A673 (cell line): ENCODE measurements at regions not wholly inside any gene's neighbourhood (a gene's known extent, or its start where the extent isn't known, plus 50 kb on each side); places are given as distances from the start of the nearest gene placed in this dataset.
A peak's percentile ranks its signal among the peaks of the same experiment; 100 is the strongest.

ENCODE experiments used
- BruUV-seq: library from RNA; stranded (reverse); fragments of 400-500 nt; replicated peaks from 2 replicates; lab custom pipeline; 2021; lab: Mats Ljungman, UMichigan
- CTCF ChIA-PET: fragments of 300-600 bp; sonication (Branson Sonifier 250); formaldehyde crosslinking; loops from one replicate; lab custom pipeline; 2022; ENCODE audit warnings: antibody characterized with exemption; lab: Charles Lee
- POLR2A ChIA-PET: fragments of 300-600 bp; sonication (Branson Sonifier 250); formaldehyde crosslinking; loops from one replicate; lab custom pipeline; 2022; ENCODE audit warnings: antibody characterized with exemption; ENCODE audit not compliant: low non-redundant PET; lab: Charles Lee
- DNase-seq: peaks from one replicate; pipeline ENCODE4 v3.0.0-alpha.2; 2015; ENCODE audit warnings: low spot score
- H3K27ac ChIP-seq: fragments of 200-600 bp; sonication (generic); 2 replicates; pipeline ENCODE4 v1.5.1; 2016; ENCODE audit warnings: mixed run types, low read depth, mild to moderate bottlenecking, mixed read lengths, antibody characterized with exemption, low read length; ENCODE audit not compliant: poor library complexity, severe bottlenecking
- H3K27me3 ChIP-seq: fragments of 200-600 bp; sonication (generic); replicated peaks from 2 replicates; pipeline ENCODE4 v1.6.1; 2017; ENCODE audit warnings: mixed run types, low read depth, mild to moderate bottlenecking, mixed read lengths, antibody characterized with exemption, low read length; ENCODE audit not compliant: insufficient read depth, poor library complexity
- H3K36me3 ChIP-seq: fragments of 200-600 bp; sonication (generic); 2 replicates; pipeline ENCODE4 v1.6.1; 2016; ENCODE audit warnings: mixed run types, mild to moderate bottlenecking, mixed read lengths, antibody characterized with exemption, low read length; ENCODE audit not compliant: insufficient read depth, poor library complexity, severe bottlenecking
- H3K4me1 ChIP-seq: fragments of 200-600 bp; sonication (generic); 2 replicates; pipeline ENCODE4 v1.6.1; 2017; ENCODE audit warnings: mixed run types, mild to moderate bottlenecking, mixed read lengths, antibody characterized with exemption, low read length; ENCODE audit not compliant: insufficient read depth, poor library complexity, severe bottlenecking
- H3K4me3 ChIP-seq: fragments of 200-600 bp; sonication (generic); 2 replicates; pipeline ENCODE4 v1.5.1; 2016; ENCODE audit warnings: low read depth, mixed run types, mild to moderate bottlenecking, mixed read lengths, low read length; ENCODE audit not compliant: poor library complexity, severe bottlenecking
- H3K9me3 ChIP-seq: fragments of 200-600 bp; sonication (generic); 2 replicates; pipeline ENCODE4 v1.6.1; 2016; ENCODE audit warnings: mixed run types, low read depth, mild to moderate bottlenecking, mixed read lengths, antibody characterized with exemption, low read length; ENCODE audit not compliant: poor library complexity, severe bottlenecking
- EZH2 ChIP-seq: fragments of 200-600 bp; sonication (generic); IDR thresholded peaks from 2 replicates; pipeline ENCODE4 v1.6.1; 2017; ENCODE audit warnings: borderline replicate concordance, low read depth, mild to moderate bottlenecking, mixed read lengths, antibody characterized with exemption, low read length; ENCODE audit not compliant: poor library complexity, severe bottlenecking
- intact Hi-C: fragments of 100-400 bp; cut with micrococcal nuclease; formaldehyde crosslinking; loops from one replicate; pipeline ENCODE4 v1.10.0; 2022; ENCODE audit not compliant: unreplicated experiment
- TF ChIP-seq, protein P1 (sequence below): fragments of 300-800, 200-600 bp; sonication (generic); conservative IDR thresholded peaks from 2 replicates; pipeline ENCODE4 v1.5.1; 2017; ENCODE audit warnings: low read depth, mild to moderate bottlenecking, antibody characterized with exemption, low read length, moderate library complexity, mixed read lengths

DNA sequence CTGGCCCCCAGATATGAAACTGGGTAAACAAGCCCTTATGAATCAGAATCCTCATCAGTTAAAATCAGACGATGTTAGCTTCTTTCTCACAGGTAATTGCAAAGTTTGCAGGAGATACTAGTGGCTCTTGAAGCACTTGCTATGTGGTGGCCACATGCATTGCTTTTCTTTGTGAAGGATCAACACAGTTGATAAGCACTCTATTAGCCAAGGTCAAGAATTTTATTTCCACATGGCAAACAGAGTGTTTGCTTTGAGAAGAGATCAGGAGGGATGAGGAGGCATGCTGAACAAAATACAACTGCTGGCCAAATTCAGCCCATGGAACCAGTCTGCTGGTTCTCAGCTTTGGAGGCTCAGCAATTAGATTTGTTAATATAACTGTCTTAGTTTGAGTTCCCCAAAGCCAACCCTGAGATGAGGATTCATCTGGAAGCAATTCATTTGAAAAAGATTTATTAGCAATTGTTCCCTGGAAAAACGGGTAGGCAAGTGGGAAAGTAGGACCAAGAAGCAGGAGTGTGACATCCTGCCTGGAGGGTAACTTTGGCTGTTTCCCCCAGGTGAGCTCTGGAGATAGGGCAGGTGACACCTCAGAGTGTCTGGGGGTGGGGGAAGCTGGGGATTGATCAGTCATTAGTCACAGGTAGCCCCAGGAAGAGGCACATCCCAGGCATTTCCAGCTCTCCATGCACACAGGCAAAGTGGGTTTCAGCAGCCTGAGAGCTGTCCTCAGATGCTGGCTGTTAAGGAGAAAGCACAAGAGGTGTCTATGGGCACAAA is 180.3 kb downstream of the ABHD5 start:
- POLR2A ChIA-PET: no interaction called here
- Histone ChIP-seq H3K36me3 (no peaks in the 10 kb centered on the region), H3K9me3 (no peaks in the 10 kb centered on the region), H3K4me1 (no peaks in the 10 kb centered on the region), H3K27ac (no peak overlapping the region), H3K4me3 (no peak overlapping the region), H3K27me3 (no peaks in the 10 kb centered on the region)
- TF ChIP-seq EZH2: no peak
- TF ChIP-seq, protein P1, sequence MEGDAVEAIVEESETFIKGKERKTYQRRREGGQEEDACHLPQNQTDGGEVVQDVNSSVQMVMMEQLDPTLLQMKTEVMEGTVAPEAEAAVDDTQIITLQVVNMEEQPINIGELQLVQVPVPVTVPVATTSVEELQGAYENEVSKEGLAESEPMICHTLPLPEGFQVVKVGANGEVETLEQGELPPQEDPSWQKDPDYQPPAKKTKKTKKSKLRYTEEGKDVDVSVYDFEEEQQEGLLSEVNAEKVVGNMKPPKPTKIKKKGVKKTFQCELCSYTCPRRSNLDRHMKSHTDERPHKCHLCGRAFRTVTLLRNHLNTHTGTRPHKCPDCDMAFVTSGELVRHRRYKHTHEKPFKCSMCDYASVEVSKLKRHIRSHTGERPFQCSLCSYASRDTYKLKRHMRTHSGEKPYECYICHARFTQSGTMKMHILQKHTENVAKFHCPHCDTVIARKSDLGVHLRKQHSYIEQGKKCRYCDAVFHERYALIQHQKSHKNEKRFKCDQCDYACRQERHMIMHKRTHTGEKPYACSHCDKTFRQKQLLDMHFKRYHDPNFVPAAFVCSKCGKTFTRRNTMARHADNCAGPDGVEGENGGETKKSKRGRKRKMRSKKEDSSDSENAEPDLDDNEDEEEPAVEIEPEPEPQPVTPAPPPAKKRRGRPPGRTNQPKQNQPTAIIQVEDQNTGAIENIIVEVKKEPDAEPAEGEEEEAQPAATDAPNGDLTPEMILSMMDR: no peak
- DNase-seq: no peak
- CTCF ChIA-PET: interaction anchor here (1.0 kb wide), 1 partner anchor 16 kb away, joined by 4 read pairs; no protein-coding TSS in a partner anchor
- no TSS peak for BruUV-seq
- intact Hi-C loops: no loop called here

DNA sequence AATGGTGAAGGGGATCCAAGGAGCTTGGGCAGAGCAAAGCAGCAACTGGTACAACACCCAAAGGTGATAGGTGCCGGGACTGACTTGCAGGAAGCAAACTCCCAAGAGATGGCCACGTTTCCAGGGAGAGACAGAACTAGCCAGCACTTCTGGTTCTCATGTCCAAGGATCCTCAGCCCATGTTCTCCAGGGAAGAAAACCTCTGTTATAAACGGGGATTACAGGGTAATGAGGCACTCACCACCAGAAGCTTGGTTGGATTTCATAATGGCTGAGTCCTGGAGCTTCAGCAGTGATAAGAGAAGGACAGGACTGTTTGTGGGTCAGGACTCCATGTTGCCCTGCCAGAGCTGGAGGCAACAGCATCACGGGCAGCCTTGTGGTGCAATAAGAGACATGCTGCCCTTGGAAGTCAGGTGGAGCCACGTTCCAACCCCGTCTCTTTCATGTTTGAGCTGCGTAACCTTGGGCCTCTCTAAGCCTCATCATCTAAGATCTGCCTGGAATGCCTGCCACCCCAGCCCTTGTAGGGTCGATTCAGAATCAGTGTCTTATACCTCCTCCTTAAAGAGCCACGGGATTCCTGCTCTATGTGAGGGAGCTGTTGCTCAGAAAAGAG is 181.0 kb downstream of the ABHD5 start:
- CTCF ChIA-PET: no interaction called here
- intact Hi-C loops: no loop called here
- Histone ChIP-seq H3K4me3 (no peak overlapping the region), H3K27me3 (no peaks in the 10 kb centered on the region), H3K36me3 (no peaks in the 10 kb centered on the region), H3K4me1 (no peaks in the 10 kb centered on the region), H3K27ac (no peak overlapping the region), H3K9me3 (no peaks in the 10 kb centered on the region)
- POLR2A ChIA-PET: no interaction called here
- no TSS peak for BruUV-seq
- TF ChIP-seq EZH2: no peak
- TF ChIP-seq, protein P1: no peak
- DNase-seq: no peak

DNA sequence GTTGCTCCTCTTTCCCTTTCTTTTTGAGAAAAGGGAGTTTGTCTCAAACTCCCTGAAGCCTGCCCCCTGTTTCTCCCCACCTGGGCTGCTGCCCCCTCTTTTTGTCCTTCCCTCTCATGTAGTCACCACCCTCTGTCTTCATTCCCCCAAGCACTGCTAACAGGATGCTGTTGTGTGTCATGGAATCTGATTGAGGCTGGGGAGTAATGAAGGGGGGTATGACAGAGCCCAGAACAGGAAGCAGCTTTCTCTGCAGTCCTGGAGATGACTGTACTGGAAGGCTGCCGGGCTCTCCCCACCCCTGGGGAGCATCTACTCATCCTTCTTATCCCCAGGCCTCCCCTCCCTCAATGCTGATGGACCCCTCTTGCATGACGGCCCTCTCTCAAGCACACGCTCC is 181.6 kb downstream of the ABHD5 start:
- CTCF ChIA-PET: no interaction called here
- intact Hi-C loops: no loop called here

More for the DNA sequence above, 181.6 kb downstream of the ABHD5 start:
- Histone ChIP-seq H3K27me3 (no peaks in the 10 kb centered on the region), H3K4me3 (no peak overlapping the region), H3K36me3 (no peaks in the 10 kb centered on the region), H3K27ac (peak overlapping the region; percentile 2), H3K9me3 (no peaks in the 10 kb centered on the region), H3K4me1 (no peaks in the 10 kb centered on the region)
- POLR2A ChIA-PET: no interaction called here
- BruUV-seq: no TSS peak
- TF ChIP-seq, protein P1: no peak
- no peak for TF ChIP-seq EZH2
- DNase-seq: peak; percentile 56
